ENCODE measurements at regions not wholly inside any gene's neighbourhood (a gene's known extent, or its start where the extent isn't known, plus 50 kb on each side); places are given as distances from the start of the nearest gene placed in this dataset.

GRCh38 chr14:84785996-84786395 is 743.9 kb upstream of the FLRT2 start:
- DNase-seq: no peak

GRCh38 chr14:84789012-84789411 is 740.9 kb upstream of the FLRT2 start:
- no peak for DNase-seq

GRCh38 chr14:84792722-84793410 is 737.1 kb upstream of the FLRT2 start:
- DNase-seq: no peak

GRCh38 chr14:84797326-84797725 is 732.6 kb upstream of the FLRT2 start:
- DNase-seq: no peak

DNA sequence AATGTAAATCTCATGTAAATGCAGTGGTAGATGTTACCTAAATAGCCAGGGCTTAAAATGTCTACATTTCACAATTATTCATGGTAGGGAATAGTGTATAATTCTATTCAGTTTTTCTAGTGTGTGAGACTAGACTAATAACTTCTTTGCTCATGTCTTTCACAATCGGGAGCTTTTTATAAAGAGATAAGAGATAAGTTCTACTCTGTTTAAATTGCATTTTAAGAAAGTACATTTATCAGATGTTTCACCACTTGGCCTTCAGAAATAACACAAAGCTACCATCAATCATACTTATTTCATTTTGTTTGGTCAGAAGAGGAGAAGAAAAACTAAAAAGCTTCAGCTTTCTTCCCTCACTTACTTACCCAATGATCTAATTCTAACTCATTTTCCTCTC is 725.5 kb upstream of the FLRT2 start:
- DNase-seq: no peak

- no peak for DNase-seq
Measured at GRCh38 chr14:84804895-84805294, 725.0 kb upstream of the FLRT2 start.

- DNase-seq: no peak
Measured at GRCh38 chr14:84806181-84806580, 723.8 kb upstream of the FLRT2 start.

GRCh38 chr14:84806622-84807021 is 723.3 kb upstream of the FLRT2 start:
- no peak for DNase-seq

DNA sequence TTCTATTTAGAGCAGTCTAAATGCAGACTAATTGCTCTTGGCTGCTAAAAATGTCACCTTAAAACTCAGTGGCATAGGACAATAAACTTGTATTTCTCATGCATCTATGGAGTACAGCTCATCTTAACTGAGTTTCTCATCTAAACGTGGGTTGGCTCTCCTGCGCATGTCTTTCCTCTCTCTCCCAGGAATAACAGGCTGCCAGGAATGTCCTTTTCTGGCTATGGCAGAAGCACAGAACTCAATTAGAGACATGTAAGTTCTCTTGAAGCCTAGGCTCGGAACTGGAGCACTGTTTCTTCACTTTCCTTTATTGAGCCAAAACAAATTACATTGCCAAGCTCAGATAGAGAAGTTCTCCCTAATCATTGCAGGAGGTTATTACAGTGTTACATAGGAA is 722.3 kb upstream of the FLRT2 start:
- no peak for DNase-seq

DNA sequence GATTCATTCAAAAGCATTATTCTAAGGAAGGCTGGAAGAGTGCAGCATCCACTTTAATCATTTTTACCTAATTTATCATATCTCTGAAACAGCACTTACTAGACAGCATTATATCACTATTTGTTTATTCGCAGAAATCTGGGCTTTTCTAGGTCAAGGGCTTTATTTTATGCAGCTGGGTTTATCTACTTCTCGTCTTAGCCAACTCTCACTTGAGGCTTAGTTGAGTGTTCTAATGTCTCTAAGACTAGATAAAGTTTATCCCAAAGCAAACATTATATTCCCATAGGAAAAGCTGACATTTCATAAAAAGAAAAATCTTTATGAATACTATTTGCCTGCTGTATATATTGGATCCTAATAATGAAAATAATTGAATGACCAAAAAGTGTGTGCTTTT is 720.8 kb upstream of the FLRT2 start:
- no peak for DNase-seq

GRCh38 chr14:84814391-84814790 is 715.6 kb upstream of the FLRT2 start:
- DNase-seq: no peak

- no peak for DNase-seq
Measured at GRCh38 chr14:84819528-84819927, 710.4 kb upstream of the FLRT2 start.

DNA sequence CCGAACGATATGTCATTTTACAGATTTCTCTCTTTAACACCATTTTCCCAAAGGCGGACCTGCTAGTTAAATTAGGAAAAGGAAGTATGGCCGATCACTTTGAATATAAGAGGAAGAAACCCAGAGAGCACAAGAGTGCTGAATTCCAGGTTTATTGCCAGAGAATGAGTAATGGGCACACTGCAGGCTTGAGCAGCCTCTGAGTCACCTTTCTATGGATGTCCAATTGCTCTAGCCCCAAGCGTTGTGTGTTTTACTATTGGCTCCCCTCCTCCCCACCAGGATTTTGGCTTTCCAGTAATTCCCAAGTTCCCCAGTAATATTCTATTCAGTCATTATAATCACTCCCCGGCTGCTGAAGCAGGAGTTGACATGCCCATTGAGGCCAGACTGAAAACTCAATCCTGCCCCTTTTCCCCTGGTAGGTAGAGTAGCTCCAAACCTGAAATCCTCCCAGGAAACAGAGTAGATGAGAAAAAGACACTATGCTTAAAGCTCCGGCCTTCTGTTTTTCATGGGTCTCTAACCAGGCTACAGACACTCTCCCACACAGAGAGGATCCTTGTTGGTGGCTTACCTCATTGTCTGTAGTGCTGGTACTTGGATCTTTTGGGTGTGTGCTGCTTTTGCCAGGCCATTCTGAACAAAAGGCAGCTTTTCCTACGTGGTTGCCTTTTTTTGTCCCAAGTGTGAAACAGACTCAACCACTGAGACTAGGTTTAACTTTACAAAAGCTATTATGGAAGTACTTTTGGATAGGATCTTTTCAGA is 704.3 kb upstream of the FLRT2 start:
- no peak for DNase-seq

GRCh38 chr14:84826294-84826693 is 703.6 kb upstream of the FLRT2 start:
- DNase-seq: no peak

GRCh38 chr14:84850595-84850994 is 679.3 kb upstream of the FLRT2 start:
- DNase-seq: no peak

DNA sequence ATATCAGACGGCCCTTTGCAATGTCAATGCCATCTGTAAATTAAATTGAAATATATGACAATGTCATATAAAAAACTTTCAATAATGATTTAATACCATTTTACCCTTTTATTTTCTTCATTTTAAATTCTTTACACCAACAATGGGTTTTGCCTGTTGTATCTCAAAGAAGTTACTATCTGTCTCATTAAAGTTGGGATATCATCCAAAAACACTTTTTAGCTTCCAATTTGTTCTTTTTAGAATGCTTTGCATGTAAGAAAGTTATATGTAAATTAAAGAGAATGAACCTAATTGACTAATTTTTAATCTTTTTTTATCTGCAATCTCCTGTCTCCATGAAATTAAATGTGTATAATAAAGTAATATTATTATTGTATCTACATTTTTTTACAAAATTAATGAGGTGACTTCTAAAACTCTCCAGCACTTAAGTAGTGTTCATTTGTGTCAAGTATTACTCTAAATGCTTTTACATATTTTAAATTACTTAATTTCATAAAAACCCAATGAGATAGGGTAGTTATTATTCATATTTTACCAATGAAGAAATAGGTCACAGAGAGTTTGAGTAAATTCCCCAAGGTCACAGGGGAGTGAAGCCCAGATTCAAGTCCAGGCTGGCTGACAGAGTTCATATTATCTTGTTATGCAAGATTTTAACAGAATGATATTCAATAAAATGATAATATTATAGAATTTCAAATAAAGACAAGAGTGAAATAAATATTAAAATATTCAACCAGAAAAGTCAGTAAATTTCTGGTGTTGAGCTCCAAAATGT is 673.0 kb upstream of the FLRT2 start:
- no peak for DNase-seq

- no peak for DNase-seq
Measured at GRCh38 chr14:84857571-84857970, 672.4 kb upstream of the FLRT2 start.

- DNase-seq: no peak
Measured at GRCh38 chr14:84859116-84859515, 670.8 kb upstream of the FLRT2 start.

DNA sequence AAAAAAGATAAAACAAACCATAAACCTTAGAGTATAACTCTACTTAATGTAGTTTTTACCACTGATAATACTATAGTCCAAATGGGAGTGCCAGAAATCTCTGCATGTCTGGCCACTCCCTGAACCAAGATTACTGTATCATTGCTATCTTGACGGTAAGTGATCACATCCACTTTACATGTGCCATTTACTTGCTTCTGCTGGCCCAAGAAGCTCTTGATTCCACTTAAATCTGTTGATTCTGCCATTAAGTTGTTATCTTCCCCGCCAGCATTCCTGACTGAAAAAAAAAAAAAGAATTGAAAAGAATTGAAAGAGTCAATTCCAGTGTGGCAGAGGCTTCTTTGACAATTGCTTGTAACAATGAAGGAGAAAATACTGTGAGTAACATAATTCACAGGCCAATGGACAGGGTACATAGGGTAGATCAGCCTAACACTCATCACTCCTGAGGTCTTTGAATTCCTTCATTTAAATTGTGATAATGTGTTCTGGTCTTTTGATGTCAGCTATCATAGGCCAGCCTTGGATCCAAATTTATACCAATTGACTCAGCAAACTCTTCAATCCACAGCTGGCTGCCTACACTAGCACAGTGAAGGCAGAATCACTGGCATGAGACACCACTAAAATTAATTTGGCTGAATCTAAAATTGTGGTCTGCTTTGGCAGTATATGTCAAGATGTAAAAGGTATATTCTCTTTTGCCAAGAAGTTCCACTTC is 665.2 kb upstream of the FLRT2 start:
- DNase-seq: no peak

- no peak for DNase-seq
Measured at GRCh38 chr14:84871734-84872133, 658.2 kb upstream of the FLRT2 start.

DNA sequence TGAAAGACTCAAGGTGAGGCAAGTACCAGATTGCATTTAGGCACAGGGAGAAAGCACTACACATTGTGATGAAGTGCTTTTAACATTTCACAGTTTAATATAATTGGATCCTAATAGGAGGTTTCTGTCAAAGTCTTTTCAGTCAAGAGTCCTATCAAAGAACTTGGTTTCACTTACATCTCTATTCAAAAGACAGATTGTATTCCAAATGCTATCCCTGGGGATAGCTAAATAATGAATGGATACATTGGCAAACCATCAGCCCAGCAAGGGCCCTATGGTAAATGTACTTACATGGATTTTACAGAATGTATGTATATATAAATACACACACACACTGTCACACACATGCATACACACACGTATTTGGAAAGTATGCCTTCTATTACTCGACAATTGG is 655.5 kb upstream of the FLRT2 start:
- DNase-seq: no peak

DNA sequence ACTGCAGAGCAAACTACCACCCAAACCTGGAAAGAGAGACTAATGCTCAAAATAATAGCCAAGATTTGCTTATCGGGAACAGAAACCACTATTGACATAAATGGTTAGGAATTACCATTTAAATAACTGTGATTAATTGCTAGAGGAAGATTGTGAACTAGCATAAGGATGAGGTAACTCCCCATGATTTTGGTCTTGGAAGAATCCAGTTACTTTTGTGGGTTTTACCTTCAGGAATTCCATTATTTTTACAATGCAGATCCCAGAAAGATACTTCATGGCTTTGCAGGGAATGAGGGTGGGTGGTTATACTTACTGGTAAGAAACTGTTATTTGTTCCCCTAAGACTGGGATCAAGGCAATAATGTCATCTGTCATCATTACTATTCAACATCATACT is 652.9 kb upstream of the FLRT2 start:
- no peak for DNase-seq

DNA sequence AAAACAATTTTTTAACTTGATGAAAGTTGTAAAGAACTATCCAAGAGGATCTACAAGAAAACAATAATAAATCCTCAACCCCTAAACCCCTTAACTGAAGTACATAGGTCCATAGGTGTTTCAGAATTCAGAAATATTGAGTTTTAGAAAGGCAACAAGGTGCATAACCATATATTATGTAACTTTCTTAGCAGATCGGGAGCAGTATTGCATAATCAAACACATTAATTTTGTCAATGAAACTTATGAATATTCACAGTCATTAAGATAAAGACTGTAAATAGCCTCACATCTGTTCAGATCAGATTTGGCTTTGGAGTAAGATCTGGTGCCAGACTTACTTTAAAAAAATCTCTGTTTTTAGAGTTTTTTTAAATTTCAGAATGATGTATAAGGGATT is 647.1 kb upstream of the FLRT2 start:
- no peak for DNase-seq
